OCI-LY1 (cell line): ENCODE measurements at regions not wholly inside any gene's neighbourhood (a gene's known extent, or its start where the extent isn't known, plus 50 kb on each side); places are given as distances from the start of the nearest gene placed in this dataset.

Source experiments
- H2AFZ ChIP-seq: fragments of 200-600 bp; sonication (generic), shearing (Covaris generic); 2 replicates; pipeline ENCODE4 v1.6.0; 2014; ENCODE audit warnings: antibody characterized with exemption, mild to moderate bottlenecking, low read length
- H3F3A ChIP-seq: fragments of 200-600 bp; sonication (generic), shearing (Covaris generic); 2 replicates; pipeline ENCODE4 v1.6.0; 2014; ENCODE audit warnings: mild to moderate bottlenecking, antibody characterized with exemption, low read length, moderate library complexity; ENCODE audit not compliant: insufficient read depth
- H3K27ac ChIP-seq: fragments of 200-600 bp; sonication (generic); 2 replicates; pipeline ENCODE4 v1.5.1; 2014; ENCODE audit warnings: low read length, mixed run types, mild to moderate bottlenecking, low read depth; ENCODE audit not compliant: poor library complexity, severe bottlenecking
- H3K27me3 ChIP-seq: fragments of 200-600 bp; sonication (generic); 2 replicates; pipeline ENCODE4 v1.6.0; 2014; ENCODE audit warnings: antibody characterized with exemption, mild to moderate bottlenecking, low read length, moderate library complexity; ENCODE audit not compliant: insufficient read depth
- H3K36me3 ChIP-seq: fragments of 200-600 bp; sonication (generic); 2 replicates; pipeline ENCODE4 v1.6.1; 2014; ENCODE audit warnings: mild to moderate bottlenecking, antibody characterized with exemption, low read length, moderate library complexity, mixed read lengths; ENCODE audit not compliant: insufficient read depth
- H3K4me1 ChIP-seq: fragments of 200-600 bp; sonication (generic); 2 replicates; pipeline ENCODE4 v1.5.1; 2014; ENCODE audit warnings: mild to moderate bottlenecking, low read length, moderate library complexity; ENCODE audit not compliant: insufficient read depth, severe bottlenecking
- H3K4me2 ChIP-seq: fragments of 200-600 bp; sonication (generic), shearing (Covaris generic); 2 replicates; pipeline ENCODE4 v1.6.1; 2014; ENCODE audit warnings: low read length
- H3K4me3 ChIP-seq: fragments of 200-600 bp; sonication (generic); 2 replicates; pipeline ENCODE4 v1.5.1; 2014; ENCODE audit warnings: low read length, low read depth, mild to moderate bottlenecking, mixed read lengths; ENCODE audit not compliant: poor library complexity, severe bottlenecking
- H3K79me2 ChIP-seq: fragments of 200-600 bp; shearing (Covaris generic); 2 replicates; pipeline ENCODE4 v1.6.1; 2016; ENCODE audit warnings: mixed run types, low read length, mixed read lengths; ENCODE audit not compliant: insufficient read depth
- H3K9ac ChIP-seq: fragments of 200-600 bp; sonication (generic), shearing (Covaris generic); 2 replicates; pipeline ENCODE4 v1.6.1; 2014; ENCODE audit warnings: mild to moderate bottlenecking, low read length, mixed read lengths
- H3K9me2 ChIP-seq: fragments of 200-600 bp; sonication (generic), shearing (Covaris generic); 2 replicates; pipeline ENCODE4 v1.6.1; 2014; ENCODE audit warnings: low read depth, mild to moderate bottlenecking, low read length, mixed read lengths
- H3K9me3 ChIP-seq: fragments of 200-600 bp; shearing (Covaris generic); 2 replicates; pipeline ENCODE4 v1.6.1; 2014; ENCODE audit warnings: low read length, mixed read lengths
- H4K20me1 ChIP-seq: fragments of 200-600 bp; sonication (generic), shearing (Covaris generic); 2 replicates; pipeline ENCODE4 v1.6.0; 2016; ENCODE audit warnings: mild to moderate bottlenecking, low read length; ENCODE audit not compliant: insufficient read depth
- CTCF ChIP-seq: fragments of 200-600 bp; sonication (generic), shearing (Covaris generic); IDR thresholded peaks from 2 replicates; pipeline ENCODE4 v1.5.1; 2017; ENCODE audit warnings: mild to moderate bottlenecking, antibody characterized with exemption, low read length, moderate library complexity, mixed read lengths
- EZH2 ChIP-seq: fragments of 200-600 bp; sonication (generic), shearing (Covaris generic); IDR thresholded peaks from 2 replicates; pipeline ENCODE4 v1.8.0; 2017; ENCODE audit warnings: borderline replicate concordance, mixed run types, mild to moderate bottlenecking, antibody characterized with exemption, low read length, moderate library complexity, mixed read lengths

DNA sequence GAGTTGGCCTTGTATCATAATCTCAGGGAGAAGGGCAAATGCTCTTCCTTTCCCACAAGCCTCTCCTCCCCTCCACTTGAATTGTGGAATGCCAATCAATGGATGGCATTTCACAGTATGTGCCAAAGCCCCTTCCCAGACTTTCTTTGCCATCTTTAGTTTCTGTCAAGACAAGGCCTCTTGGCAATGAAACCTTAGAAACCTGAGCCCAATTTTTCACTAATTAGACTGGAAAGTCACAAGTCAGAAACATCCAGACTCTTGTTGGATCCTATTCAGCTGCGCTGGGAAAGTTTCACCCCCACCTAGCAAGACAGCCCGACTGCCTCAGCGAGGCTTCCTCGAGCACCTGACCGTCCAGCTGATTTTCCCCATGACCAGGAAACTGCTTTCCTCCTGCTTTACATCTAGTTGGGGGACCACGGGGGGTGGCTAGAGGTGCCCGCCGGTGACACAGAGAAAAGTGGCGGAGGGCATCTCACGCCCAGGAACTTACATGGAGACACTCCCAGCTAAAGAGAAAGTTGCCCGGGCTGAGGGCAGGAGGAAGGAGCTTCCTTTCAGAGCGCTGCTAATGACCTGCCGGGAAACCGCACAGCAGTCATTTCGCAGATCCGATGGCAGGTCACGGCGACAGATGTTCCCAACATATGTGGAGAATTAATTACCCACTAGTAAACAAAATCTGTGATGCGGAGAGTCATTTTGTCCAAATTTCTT lies 302.6 kb upstream of the RRP15 start:
- H3K9ac ChIP-seq, result no peak overlapping the region
- no peaks in the 10 kb centered on the region for H3K79me2 ChIP-seq
- no peaks in the 10 kb centered on the region for H3K9me2 ChIP-seq
- H3F3A ChIP-seq, result no peaks in the 10 kb centered on the region
- no peaks in the 10 kb centered on the region for H3K4me1 ChIP-seq
- H2AFZ ChIP-seq, result no peak overlapping the region
- H4K20me1 ChIP-seq, result no peaks in the 10 kb centered on the region
- no peak overlapping the region for H3K27ac ChIP-seq
- H3K4me3 ChIP-seq, result no peak overlapping the region
- H3K4me2 ChIP-seq, result no peak overlapping the region
- no peaks in the 10 kb centered on the region for H3K27me3 ChIP-seq
- H3K9me3 ChIP-seq, result no peaks in the 10 kb centered on the region
- TF ChIP-seq CTCF, result no peak
- TF ChIP-seq EZH2, result no peak
- H3K36me3 ChIP-seq, result no peaks in the 10 kb centered on the region

DNA sequence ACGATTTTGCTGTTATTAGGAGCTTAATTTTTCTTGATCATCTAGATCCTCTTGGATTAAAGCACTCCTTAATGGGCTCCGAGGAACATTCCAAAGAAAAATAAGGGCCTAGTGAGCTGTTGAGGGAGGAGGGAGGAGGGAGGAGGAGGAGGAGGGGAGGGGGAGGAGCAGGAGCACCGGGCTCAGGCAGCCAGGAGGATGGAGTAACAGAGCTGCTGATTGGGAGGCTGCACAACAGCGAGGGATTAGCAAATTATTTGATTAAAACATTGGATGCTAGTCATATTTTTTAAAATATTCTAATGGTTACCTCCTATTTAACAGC lies 302.1 kb upstream of the RRP15 start:
- Histone ChIP-seq H3K9ac (no peak overlapping the region), H3F3A (no peaks in the 10 kb centered on the region), H3K9me2 (no peaks in the 10 kb centered on the region), H2AFZ (no peak overlapping the region), H3K36me3 (no peaks in the 10 kb centered on the region), H3K27me3 (no peaks in the 10 kb centered on the region), H4K20me1 (no peaks in the 10 kb centered on the region), H3K9me3 (no peaks in the 10 kb centered on the region), H3K4me2 (no peak overlapping the region), H3K27ac (no peak overlapping the region), H3K79me2 (no peaks in the 10 kb centered on the region), H3K4me1 (no peaks in the 10 kb centered on the region), H3K4me3 (no peak overlapping the region)
- TF ChIP-seq CTCF (no peak), EZH2 (no peak)

GRCh38 chr1:217985641-217986040 lies 299.5 kb upstream of the RRP15 start:
- Histone ChIP-seq H3K9me3 (no peaks in the 10 kb centered on the region), H3F3A (no peaks in the 10 kb centered on the region), H3K27me3 (no peaks in the 10 kb centered on the region), H3K27ac (no peak overlapping the region), H3K4me1 (no peaks in the 10 kb centered on the region), H2AFZ (no peak overlapping the region), H3K9me2 (no peaks in the 10 kb centered on the region), H3K79me2 (no peaks in the 10 kb centered on the region), H3K4me3 (no peak overlapping the region), H3K9ac (no peak overlapping the region), H3K36me3 (no peaks in the 10 kb centered on the region), H4K20me1 (no peaks in the 10 kb centered on the region), H3K4me2 (no peak overlapping the region)
- TF ChIP-seq EZH2, result no peak
- TF ChIP-seq CTCF, result no peak
